ENCODE measurements at regions not wholly inside any gene's neighbourhood (a gene's known extent, or its start where the extent isn't known, plus 50 kb on each side); places are given as distances from the start of the nearest gene placed in this dataset.

DNA sequence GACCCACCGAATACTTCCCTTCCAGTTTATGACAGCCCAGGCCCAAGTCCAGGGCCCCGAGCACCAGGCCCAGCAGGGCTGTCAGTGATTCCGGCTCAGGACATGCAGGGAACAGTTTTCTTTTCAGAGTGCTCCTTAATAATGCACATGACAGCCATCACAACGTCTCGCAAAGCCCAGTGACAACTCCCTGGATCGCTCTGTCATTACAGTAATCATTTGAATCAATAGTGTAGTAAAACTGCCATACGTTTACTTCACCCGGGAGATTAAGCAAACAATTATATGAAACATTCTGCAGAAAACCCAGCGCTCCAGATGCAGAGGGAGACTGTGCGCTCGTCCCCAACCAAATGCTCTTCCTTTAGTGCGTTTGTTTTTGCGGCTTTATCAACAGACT is 162.6 kb upstream of the CDH13 start:
- H3K4me1 ChIP-seq = no peaks in the 10 kb centered on the region
- no peak for TF ChIP-seq POLR2AphosphoS5 (IDR thresholded peaks at IDR 0.05)
- no peak for TF ChIP-seq POLR2A (IDR thresholded peaks at IDR 0.05)
- no peak for TF ChIP-seq CTCF (IDR thresholded peaks at IDR 0.05 in 8 of 11, conservative IDR thresholded peaks at IDR 0.05 in 3 of 11)
- intact Hi-C loops (cut with DNase I; ENCODE audit: low total_unique reads) = no loop called here
- 76 to 87% (median 81%) methylated on average over 12 to 13 of the region's 13 CpGs for WGBS, 5 donors
- no peak overlapping the region for H3K27ac ChIP-seq
- no peak overlapping the region for H3K4me3 ChIP-seq
- no peak for DNase-seq
- H3K36me3 ChIP-seq = no peaks in the 10 kb centered on the region
- H3K9me3 ChIP-seq = no peaks in the 10 kb centered on the region
- peaks cover 0 to 27% (median 0%) of the 10 kb centered on the region in 7 donors for H3K27me3 ChIP-seq (replicated peaks in 1 of 7)

DNA sequence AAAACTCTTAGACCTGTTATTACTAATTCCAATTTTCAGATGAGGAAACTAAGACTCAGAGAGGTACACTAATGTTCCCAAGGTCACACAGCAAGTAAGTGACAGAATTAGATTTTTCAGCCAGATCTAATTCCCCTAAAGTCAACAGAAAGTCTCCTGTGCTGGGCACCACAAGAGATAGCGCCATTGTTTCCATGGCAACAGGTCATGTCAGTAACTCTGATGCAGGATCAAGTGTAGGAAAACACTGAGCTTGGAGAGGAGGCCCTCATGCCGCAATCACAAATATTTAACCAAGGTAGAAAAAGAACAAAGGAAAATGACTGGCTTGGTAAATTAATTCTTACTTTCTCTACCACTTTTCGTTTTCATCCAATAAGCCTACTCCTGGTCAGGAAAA is 166.0 kb upstream of the CDH13 start:
- TF ChIP-seq POLR2AphosphoS5 (IDR thresholded peaks at IDR 0.05) = no peak
- 55 to 84% (median 69%) methylated on average over 3 of the region's 3 CpGs for WGBS, 5 donors
- intact Hi-C loops (cut with DNase I; ENCODE audit: low total_unique reads) = no loop called here
- Histone ChIP-seq H3K36me3 (no peaks in the 10 kb centered on the region), H3K9me3 (no peaks in the 10 kb centered on the region), H3K4me1 (no peaks in the 10 kb centered on the region), H3K27me3 (replicated peaks in 1 of 7) (peaks cover 0 to 41% (median 0%) of the 10 kb centered on the region in 7 donors), H3K4me3 (no peak overlapping the region), H3K27ac (no peak overlapping the region)
- DNase-seq = no peak

DNA sequence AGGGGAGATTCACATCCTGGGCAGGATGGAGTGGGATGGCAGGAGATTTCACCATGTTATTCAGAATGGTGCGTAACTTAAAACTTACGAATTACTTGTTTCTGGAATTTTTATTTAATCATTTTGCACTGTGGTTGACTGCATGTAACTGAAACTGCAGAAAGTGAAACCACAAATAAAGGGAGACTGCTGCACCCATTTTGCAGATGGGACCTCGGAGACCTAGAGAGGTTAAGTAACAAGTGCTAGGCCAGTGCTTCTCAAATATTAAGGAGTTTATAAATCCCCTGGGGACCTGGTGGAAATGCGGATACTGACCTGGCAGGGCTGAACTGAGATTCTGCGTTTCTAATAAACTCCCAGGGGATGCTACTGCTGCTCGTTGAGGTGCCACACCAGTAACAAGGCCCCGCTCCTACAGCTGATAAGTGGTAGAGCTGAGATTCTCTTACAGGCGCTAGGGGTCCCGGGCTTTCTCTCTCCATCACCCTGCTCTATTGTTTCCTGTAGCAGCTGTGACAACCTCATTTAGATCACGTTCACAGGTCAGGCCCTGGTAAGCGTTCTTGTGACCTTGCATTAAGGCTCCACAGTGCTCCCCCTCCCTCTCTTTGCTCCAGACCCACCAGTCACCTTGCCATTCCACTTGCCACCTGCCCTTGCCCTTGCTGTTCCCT is 167.1 kb upstream of the CDH13 start:
- Histone ChIP-seq H3K36me3 (no peaks in the 10 kb centered on the region), H3K27me3 (replicated peaks in 1 of 7) (peaks cover 0 to 44% (median 0%) of the 10 kb centered on the region in 7 donors), H3K27ac (no peak overlapping the region), H3K9me3 (no peaks in the 10 kb centered on the region), H3K4me3 (no peak overlapping the region), H3K4me1 (no peaks in the 10 kb centered on the region)
- no peak for TF ChIP-seq POLR2A (IDR thresholded peaks at IDR 0.05)
- no peak for TF ChIP-seq CTCF (IDR thresholded peaks at IDR 0.05 in 8 of 11, conservative IDR thresholded peaks at IDR 0.05 in 3 of 11)
- no peak for TF ChIP-seq POLR2AphosphoS5 (IDR thresholded peaks at IDR 0.05)
- WGBS, 5 donors = 38 to 46% (median 42%) methylated on average over 11 of the region's 11 CpGs
- no peak for DNase-seq
- intact Hi-C loops (cut with DNase I; ENCODE audit: low total_unique reads) = no loop called here

GRCh38 chr16:82456683-82457082 is 170.1 kb upstream of the CDH13 start:
- H3K9me3 ChIP-seq = no peaks in the 10 kb centered on the region
- TF ChIP-seq POLR2AphosphoS5 (IDR thresholded peaks at IDR 0.05) (no peak), POLR2A (IDR thresholded peaks at IDR 0.05) (no peak), CTCF (IDR thresholded peaks at IDR 0.05 in 8 of 11, conservative IDR thresholded peaks at IDR 0.05 in 3 of 11) (peak; percentile 6 to 76 (median 51))
- peaks cover 0 to 38% (median 0%) of the 10 kb centered on the region in 7 donors for H3K27me3 ChIP-seq (replicated peaks in 1 of 7)
- H3K27ac ChIP-seq = no peak overlapping the region
- no peak for DNase-seq
- H3K4me3 ChIP-seq = no peak overlapping the region
- 0 to 11% (median 5%) methylated on average over 4 of the region's 4 CpGs for WGBS, 5 donors
- no peaks in the 10 kb centered on the region for H3K4me1 ChIP-seq
- no peaks in the 10 kb centered on the region for H3K36me3 ChIP-seq
- intact Hi-C loops (cut with DNase I; ENCODE audit: low total_unique reads) = no loop called here
